ENCODE measurements at regions not wholly inside any gene's neighbourhood (a gene's known extent, or its start where the extent isn't known, plus 50 kb on each side); places are given as distances from the start of the nearest gene placed in this dataset.

DNA sequence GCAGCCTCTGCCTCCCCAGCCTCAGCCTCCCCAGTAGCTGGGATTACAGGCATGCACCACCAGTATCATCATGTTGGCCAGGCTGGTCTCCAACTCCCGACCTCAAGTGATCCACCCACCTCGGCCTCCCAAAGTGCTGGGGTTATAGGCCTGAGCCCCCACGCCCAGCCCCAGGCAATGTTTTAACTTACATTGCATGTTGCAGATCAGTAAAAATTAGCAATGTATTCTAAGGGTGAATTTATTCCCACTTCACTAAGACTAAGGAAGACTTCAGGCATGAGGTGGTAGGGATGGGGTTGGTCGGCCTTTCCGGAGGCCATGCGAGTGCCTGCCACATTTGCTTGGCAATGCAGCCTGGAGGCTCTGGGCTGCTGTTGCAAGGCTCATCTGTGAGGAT lies 66.8 kb upstream of the JDP2 start:
- peaks cover 9% of the 10 kb centered on the region for H3K4me1 Mint-ChIP-seq
- Histone ChIP-seq H2AFZ (ENCODE audit: insufficient read depth, low read depth, low read length, poor library complexity, severe bottlenecking) (no peak overlapping the region), H3K9ac (ENCODE audit: insufficient read depth, low read length, poor library complexity, severe bottlenecking) (no peak overlapping the region), H3K79me2 (ENCODE audit: insufficient read depth, low read length) (no peaks in the 10 kb centered on the region), H3K9me3 (replicated peaks in 1 of 2; ENCODE audit: control insufficient read depth in 1 of 2, insufficient read depth in 1 of 2, low read length in 2 of 2) (no peaks in the 10 kb centered on the region), H3K27me3 (ENCODE audit: control insufficient read depth in 2 of 2, insufficient read depth in 2 of 2, low read length in 2 of 2) (no peaks in the 10 kb centered on the region), H3K36me3 (replicated peaks in 1 of 2; ENCODE audit: control insufficient read depth in 1 of 2, insufficient read depth in 2 of 2, low read length in 2 of 2) (no peaks in the 10 kb centered on the region), H3K4me1 (ENCODE audit: control insufficient read depth in 1 of 2, insufficient read depth in 2 of 2, low read length in 2 of 2) (no peaks in the 10 kb centered on the region), H3K27ac (ENCODE audit: low read depth in 1 of 2, low read length in 2 of 2) (no peak overlapping the region), H3K4me3 (replicated peaks in 1 of 3; ENCODE audit: low read depth in 2 of 3, low read length in 3 of 3) (no peak overlapping the region), H4K20me1 (ENCODE audit: insufficient read depth, low read length) (no peaks in the 10 kb centered on the region), H3K4me2 (replicated peaks; ENCODE audit: extremely low read depth, low read length, poor library complexity, severe bottlenecking) (no peak overlapping the region)
- no peak for DNase-seq
- intact Hi-C loops (cut with micrococcal nuclease): no loop called here
- H3K9me3 Mint-ChIP-seq: peaks cover 0 to 4% (median 0%) of the 10 kb centered on the region in 7 donors
- H3K4me3 Mint-ChIP-seq: no peak overlapping the region
- H3K27ac Mint-ChIP-seq: peak overlapping the region in 1 of 7 donors; percentile 28
- H3K27me3 Mint-ChIP-seq (ENCODE audit: low read depth in 3 of 3): peaks cover 5 to 8% (median 6%) of the 10 kb centered on the region in 3 donors
- TF ChIP-seq, protein P1, sequence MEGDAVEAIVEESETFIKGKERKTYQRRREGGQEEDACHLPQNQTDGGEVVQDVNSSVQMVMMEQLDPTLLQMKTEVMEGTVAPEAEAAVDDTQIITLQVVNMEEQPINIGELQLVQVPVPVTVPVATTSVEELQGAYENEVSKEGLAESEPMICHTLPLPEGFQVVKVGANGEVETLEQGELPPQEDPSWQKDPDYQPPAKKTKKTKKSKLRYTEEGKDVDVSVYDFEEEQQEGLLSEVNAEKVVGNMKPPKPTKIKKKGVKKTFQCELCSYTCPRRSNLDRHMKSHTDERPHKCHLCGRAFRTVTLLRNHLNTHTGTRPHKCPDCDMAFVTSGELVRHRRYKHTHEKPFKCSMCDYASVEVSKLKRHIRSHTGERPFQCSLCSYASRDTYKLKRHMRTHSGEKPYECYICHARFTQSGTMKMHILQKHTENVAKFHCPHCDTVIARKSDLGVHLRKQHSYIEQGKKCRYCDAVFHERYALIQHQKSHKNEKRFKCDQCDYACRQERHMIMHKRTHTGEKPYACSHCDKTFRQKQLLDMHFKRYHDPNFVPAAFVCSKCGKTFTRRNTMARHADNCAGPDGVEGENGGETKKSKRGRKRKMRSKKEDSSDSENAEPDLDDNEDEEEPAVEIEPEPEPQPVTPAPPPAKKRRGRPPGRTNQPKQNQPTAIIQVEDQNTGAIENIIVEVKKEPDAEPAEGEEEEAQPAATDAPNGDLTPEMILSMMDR (IDR thresholded peaks at IDR 0.05): no peak
- 100% methylated on average over 3 of the region's 6 CpGs for WGBS (ENCODE audit: insufficient coverage)
- H3K36me3 Mint-ChIP-seq: no peaks in the 10 kb centered on the region

DNA sequence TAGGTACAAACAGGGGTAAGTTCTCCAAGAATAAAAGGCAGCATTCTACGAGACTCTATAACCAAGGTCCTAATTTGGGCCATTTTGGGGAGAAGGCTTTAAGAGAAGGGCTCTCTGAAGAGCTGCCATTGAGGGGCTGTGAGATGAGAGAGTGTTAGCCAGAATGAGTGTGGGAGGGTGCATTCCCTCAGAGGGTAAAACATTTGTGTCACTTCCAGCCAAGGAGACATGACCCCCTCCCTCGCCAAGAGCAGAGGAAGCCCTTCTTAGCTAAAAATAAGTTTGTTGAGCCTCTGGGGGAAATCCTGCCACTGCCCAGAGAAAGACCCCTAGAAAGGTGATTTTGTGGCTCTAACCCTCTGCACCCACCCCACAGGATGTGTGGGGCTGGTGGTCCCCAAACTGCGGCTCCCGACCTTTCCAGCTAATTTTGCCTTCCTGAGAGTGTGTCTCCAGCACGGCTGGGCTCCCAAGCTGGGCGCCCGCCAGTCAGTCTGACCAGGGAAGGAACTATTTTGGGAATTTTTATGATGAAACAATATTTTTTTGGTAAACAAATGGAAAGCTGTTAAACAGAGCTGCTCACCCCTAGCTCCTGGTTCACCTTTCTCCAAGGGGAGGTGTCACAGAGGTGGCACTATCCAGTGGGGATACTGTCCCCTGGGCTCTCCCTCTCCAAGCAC lies 65.9 kb upstream of the JDP2 start:
- Histone ChIP-seq H3K27ac (ENCODE audit: low read depth in 1 of 2, low read length in 2 of 2) (no peak overlapping the region), H3K36me3 (replicated peaks in 1 of 2; ENCODE audit: control insufficient read depth in 1 of 2, insufficient read depth in 2 of 2, low read length in 2 of 2) (no peaks in the 10 kb centered on the region), H3K27me3 (ENCODE audit: control insufficient read depth in 2 of 2, insufficient read depth in 2 of 2, low read length in 2 of 2) (no peaks in the 10 kb centered on the region), H3K4me2 (replicated peaks; ENCODE audit: extremely low read depth, low read length, poor library complexity, severe bottlenecking) (no peak overlapping the region), H3K79me2 (ENCODE audit: insufficient read depth, low read length) (no peaks in the 10 kb centered on the region), H3K9me3 (replicated peaks in 1 of 2; ENCODE audit: control insufficient read depth in 1 of 2, insufficient read depth in 1 of 2, low read length in 2 of 2) (no peaks in the 10 kb centered on the region), H4K20me1 (ENCODE audit: insufficient read depth, low read length) (no peaks in the 10 kb centered on the region), H3K9ac (ENCODE audit: insufficient read depth, low read length, poor library complexity, severe bottlenecking) (no peak overlapping the region), H3K4me3 (replicated peaks in 1 of 3; ENCODE audit: low read depth in 2 of 3, low read length in 3 of 3) (no peak overlapping the region), H2AFZ (ENCODE audit: insufficient read depth, low read depth, low read length, poor library complexity, severe bottlenecking) (no peak overlapping the region), H3K4me1 (ENCODE audit: control insufficient read depth in 1 of 2, insufficient read depth in 2 of 2, low read length in 2 of 2) (no peaks in the 10 kb centered on the region)
- peaks cover 0 to 4% (median 0%) of the 10 kb centered on the region in 7 donors for H3K9me3 Mint-ChIP-seq
- TF ChIP-seq, protein P1 (IDR thresholded peaks at IDR 0.05): no peak
- intact Hi-C loops (cut with micrococcal nuclease): no loop called here
- no peak overlapping the region for H3K4me3 Mint-ChIP-seq
- H3K36me3 Mint-ChIP-seq: no peaks in the 10 kb centered on the region
- peak overlapping the region in 1 of 7 donors; percentile 14 for H3K27ac Mint-ChIP-seq
- WGBS (ENCODE audit: insufficient coverage): 60% methylated on average over 2 of the region's 7 CpGs
- no peak for DNase-seq
- peaks cover 9% of the 10 kb centered on the region for H3K4me1 Mint-ChIP-seq
- H3K27me3 Mint-ChIP-seq (ENCODE audit: low read depth in 3 of 3): peaks cover 6 to 8% (median 6%) of the 10 kb centered on the region in 3 donors
